ENCODE measurements at regions not wholly inside any gene's neighbourhood (a gene's known extent, or its start where the extent isn't known, plus 50 kb on each side); places are given as distances from the start of the nearest gene placed in this dataset.
"Not testable (repeated sequence)": the region's sequence is repeated elsewhere in the genome, so short reads cannot be mapped to it uniquely, and the experiment has no call there.

DNA sequence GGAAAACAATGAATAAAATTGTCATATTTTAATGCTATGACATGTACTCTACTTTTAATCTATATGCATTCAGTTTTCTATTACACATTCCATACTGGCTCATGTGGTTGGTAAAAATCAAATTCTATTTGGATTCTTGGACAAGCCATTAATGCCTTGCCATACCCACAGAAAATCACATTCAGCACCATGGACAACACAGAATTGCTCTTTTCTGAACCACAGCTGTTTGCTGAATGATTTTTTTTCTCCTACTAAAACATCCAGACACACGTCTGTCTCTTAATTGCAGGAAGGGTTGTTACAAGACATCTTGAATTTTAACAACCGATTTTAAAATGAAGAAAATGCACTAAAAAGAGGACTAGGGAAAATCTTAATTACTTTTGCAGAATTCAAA is 675.6 kb downstream of the BRINP1 start:
- no peak for TF ChIP-seq Cebpa-rat (IDR thresholded peaks at IDR 0.05)
- no peaks in the 10 kb centered on the region for H3K36me3 ChIP-seq
- H3K9ac ChIP-seq = no peak overlapping the region
- no peak overlapping the region for H3K4me2 ChIP-seq
- no peak overlapping the region for H3K27ac ChIP-seq
- no peaks in the 10 kb centered on the region for H3K4me1 ChIP-seq
- H4K20me1 ChIP-seq = no peaks in the 10 kb centered on the region
- H3K27me3 ChIP-seq = no peaks in the 10 kb centered on the region
- no peak overlapping the region for H3K4me3 ChIP-seq
- no peaks in the 10 kb centered on the region for H3K9me3 ChIP-seq

DNA sequence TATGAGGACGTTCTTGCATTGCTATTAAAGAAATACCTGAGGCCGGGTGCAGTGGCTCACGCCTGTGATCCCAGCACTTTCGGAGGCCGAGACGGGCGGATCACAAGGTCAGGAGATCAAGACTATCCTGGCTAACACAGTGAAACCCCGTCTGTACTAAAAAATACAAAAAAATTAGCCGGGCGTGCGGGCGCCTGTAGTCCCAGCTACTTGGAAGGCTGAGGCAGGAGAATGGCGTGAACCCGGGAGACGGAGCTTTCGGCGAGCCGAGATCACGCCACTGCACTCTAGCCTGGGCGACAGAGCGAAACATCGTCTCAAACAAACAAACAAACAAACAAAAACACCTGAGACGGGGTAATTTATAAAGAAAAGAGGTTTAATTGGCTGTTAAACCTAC is 674.0 kb downstream of the BRINP1 start:
- H4K20me1 ChIP-seq, H3K4me1 ChIP-seq, H3K9me3 ChIP-seq, H3K27me3 ChIP-seq, H3K9ac ChIP-seq, H3K4me3 ChIP-seq, H3K36me3 ChIP-seq, H3K27ac ChIP-seq, H3K4me2 ChIP-seq: not testable (repeated sequence)

DNA sequence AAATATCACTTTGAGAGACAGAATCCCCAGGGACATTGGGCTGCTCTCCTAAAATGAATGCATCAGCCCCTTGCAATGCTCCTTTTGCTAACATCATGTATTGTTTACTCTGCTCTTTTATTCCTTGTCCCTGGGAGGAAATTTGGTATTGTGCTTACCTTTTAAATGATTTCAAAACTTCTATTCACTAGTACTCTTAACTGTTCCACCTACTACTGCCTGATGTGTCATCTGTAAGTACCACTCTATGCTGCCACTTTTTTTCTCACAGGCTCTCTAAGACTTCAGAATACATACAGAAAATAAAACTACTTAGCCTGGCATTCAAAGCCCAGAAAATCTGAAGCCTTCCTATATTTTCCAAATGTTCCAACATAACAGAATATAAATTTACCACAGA is 667.2 kb downstream of the BRINP1 start:
- Histone ChIP-seq H3K27ac (no peak overlapping the region), H3K9me3 (no peaks in the 10 kb centered on the region), H4K20me1 (no peaks in the 10 kb centered on the region), H3K4me1 (no peaks in the 10 kb centered on the region), H3K27me3 (no peaks in the 10 kb centered on the region), H3K4me3 (no peak overlapping the region), H3K36me3 (no peaks in the 10 kb centered on the region), H3K9ac (no peak overlapping the region), H3K4me2 (no peak overlapping the region)
- no peak for TF ChIP-seq Cebpa-rat (IDR thresholded peaks at IDR 0.05)

DNA sequence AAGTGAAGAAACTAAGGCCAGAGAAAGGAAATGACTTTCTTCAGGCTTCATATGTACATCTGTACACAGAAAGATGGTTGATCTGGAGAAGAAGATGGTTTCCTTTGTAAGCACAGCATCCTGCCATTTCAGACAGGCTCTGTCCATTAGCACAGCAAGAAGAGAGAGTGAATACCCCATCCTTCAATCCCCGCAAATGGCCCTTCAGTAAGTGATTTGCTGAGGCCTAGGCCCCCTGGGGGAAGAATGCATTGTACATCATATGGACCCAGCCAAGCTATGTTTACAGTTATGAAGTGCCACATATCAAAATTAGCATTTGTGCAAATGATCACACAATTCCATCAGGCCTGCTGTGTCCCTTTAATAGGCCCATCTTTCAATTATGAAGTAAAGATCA is 657.4 kb downstream of the BRINP1 start:
- Histone ChIP-seq H3K4me1 (no peaks in the 10 kb centered on the region), H3K9ac (no peak overlapping the region), H3K4me2 (no peak overlapping the region), H4K20me1 (no peaks in the 10 kb centered on the region), H3K4me3 (no peak overlapping the region), H3K27me3 (no peaks in the 10 kb centered on the region), H3K9me3 (no peaks in the 10 kb centered on the region), H3K27ac (no peak overlapping the region), H3K36me3 (no peaks in the 10 kb centered on the region)
- TF ChIP-seq Cebpa-rat (IDR thresholded peaks at IDR 0.05) = no peak

DNA sequence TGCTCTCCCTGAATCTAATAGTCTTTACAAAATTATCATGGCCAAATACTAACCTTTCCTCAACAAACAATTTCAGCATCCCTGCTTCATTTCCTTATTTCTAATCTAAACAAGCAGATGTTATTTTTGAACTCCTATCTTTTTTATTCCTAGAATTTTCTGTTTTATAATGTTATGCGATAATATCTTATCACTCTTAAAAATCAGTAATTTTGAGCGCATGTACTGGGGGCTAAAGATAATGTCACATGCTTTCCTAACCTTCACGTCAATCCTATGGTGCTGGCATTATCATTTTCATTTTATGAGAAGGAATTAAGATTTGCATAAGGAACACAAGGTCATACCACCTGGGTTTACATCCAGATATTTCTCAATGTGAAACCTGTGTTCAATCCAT is 648.0 kb downstream of the BRINP1 start:
- no peak overlapping the region for H3K9ac ChIP-seq
- no peak overlapping the region for H3K4me3 ChIP-seq
- H3K4me1 ChIP-seq = no peaks in the 10 kb centered on the region
- no peaks in the 10 kb centered on the region for H3K27me3 ChIP-seq
- TF ChIP-seq Cebpa-rat (IDR thresholded peaks at IDR 0.05) = no peak
- H3K27ac ChIP-seq = no peak overlapping the region
- H3K36me3 ChIP-seq = no peaks in the 10 kb centered on the region
- H4K20me1 ChIP-seq = no peaks in the 10 kb centered on the region
- H3K4me2 ChIP-seq = no peak overlapping the region
- H3K9me3 ChIP-seq = no peaks in the 10 kb centered on the region

DNA sequence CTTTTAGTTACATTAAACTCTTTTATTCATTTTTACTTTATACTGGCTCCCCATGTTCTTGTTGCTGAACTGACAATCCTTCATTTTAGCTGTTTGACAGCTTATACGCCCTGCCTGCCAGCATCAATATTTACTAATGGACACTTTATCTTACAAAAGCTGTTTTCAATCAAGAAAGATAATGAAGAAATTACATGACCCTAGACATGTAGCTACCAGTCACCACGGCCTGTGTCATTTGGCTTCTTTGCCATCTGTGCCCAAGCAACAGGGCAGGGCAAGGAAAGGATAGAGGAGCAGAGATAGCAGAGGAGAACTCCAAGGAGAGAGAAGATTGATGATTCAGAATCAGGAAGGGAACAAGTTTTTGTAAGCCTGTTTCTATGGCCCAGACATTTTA is 647.3 kb downstream of the BRINP1 start:
- H3K27ac ChIP-seq = no peak overlapping the region
- no peaks in the 10 kb centered on the region for H3K36me3 ChIP-seq
- no peak for TF ChIP-seq Cebpa-rat (IDR thresholded peaks at IDR 0.05)
- no peaks in the 10 kb centered on the region for H3K27me3 ChIP-seq
- no peaks in the 10 kb centered on the region for H4K20me1 ChIP-seq
- no peaks in the 10 kb centered on the region for H3K4me1 ChIP-seq
- H3K9ac ChIP-seq = no peak overlapping the region
- H3K4me2 ChIP-seq = no peak overlapping the region
- no peak overlapping the region for H3K4me3 ChIP-seq
- no peaks in the 10 kb centered on the region for H3K9me3 ChIP-seq

DNA sequence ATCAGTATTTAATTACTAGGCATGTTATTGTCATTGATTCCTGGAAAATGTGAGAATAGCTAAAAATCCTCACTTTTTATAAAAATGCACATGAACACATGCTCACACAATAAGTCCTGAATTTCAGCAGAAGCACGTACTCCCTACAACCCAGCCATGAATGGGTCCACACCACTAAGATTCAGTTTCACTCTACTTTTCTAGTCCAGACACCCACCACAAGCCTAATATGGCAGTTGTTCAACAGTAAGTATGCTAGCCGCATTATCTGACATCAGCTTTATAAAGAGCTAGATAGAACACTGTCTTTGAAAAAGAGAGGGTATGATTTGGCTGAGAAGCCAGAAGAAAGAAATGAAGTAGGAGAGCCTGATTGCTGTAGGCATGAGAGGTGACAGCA is 639.3 kb downstream of the BRINP1 start:
- Histone ChIP-seq H3K4me3 (no peak overlapping the region), H3K27ac (no peak overlapping the region)
- TF ChIP-seq Cebpa-rat (IDR thresholded peaks at IDR 0.05) = no peak

DNA sequence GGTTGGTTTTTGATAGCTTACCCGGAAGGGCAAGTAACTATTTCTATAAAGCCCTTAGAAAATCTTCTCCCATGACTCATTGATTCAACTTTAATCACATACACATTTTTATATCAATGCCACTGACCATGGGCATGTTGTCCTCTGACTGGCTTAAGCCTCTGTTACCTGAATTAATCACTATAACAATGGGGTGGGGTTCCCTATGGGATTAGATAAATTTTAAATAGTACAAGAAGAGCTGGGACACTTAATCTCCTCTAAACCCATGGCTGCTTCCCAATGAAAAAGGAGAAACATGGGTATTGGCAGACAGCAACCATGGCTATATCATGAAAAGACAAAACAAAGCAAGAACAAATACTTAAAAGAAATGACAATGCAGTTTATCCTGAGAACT is 636.2 kb downstream of the BRINP1 start:
- Histone ChIP-seq H3K27ac (no peak overlapping the region), H4K20me1 (no peaks in the 10 kb centered on the region), H3K36me3 (no peaks in the 10 kb centered on the region), H3K4me3 (no peak overlapping the region), H3K27me3 (no peaks in the 10 kb centered on the region), H3K4me2 (no peak overlapping the region), H3K9ac (no peak overlapping the region), H3K4me1 (no peaks in the 10 kb centered on the region), H3K9me3 (peaks cover 34% of the 10 kb centered on the region)
- no peak for TF ChIP-seq Cebpa-rat (IDR thresholded peaks at IDR 0.05)

More for the DNA sequence above, 639.3 kb downstream of the BRINP1 start:
- Histone ChIP-seq H3K9ac (no peak overlapping the region), H3K4me1 (no peaks in the 10 kb centered on the region), H3K4me2 (no peak overlapping the region), H3K27me3 (no peaks in the 10 kb centered on the region), H3K9me3 (peaks cover 6% of the 10 kb centered on the region; the same call in 1 of the 2 replicates), H4K20me1 (no peaks in the 10 kb centered on the region), H3K36me3 (no peaks in the 10 kb centered on the region)

DNA sequence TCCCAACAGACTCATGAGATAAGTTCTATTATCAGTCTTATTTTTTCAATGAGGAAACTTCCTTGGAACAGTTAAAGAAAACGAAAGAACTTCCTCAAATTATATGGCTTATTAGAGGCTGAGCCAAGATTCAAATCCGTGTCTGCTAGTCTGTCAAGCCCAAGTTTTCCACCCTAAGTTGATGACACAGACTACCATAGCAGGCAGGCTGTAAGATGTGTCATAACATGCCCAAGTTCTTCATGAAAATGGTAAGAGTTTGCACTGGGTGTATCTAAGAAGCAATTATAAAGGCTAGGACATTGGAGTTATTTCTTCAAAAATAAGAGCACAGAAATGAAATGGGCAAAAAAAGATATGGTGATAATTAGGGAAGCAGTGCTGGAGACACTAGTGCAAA is 634.5 kb downstream of the BRINP1 start:
- Histone ChIP-seq H3K9me3 (peaks cover 34% of the 10 kb centered on the region), H4K20me1 (no peaks in the 10 kb centered on the region), H3K4me1 (no peaks in the 10 kb centered on the region), H3K36me3 (no peaks in the 10 kb centered on the region), H3K27ac (no peak overlapping the region), H3K27me3 (no peaks in the 10 kb centered on the region), H3K4me3 (no peak overlapping the region), H3K4me2 (no peak overlapping the region), H3K9ac (no peak overlapping the region)
- no peak for TF ChIP-seq Cebpa-rat (IDR thresholded peaks at IDR 0.05)

DNA sequence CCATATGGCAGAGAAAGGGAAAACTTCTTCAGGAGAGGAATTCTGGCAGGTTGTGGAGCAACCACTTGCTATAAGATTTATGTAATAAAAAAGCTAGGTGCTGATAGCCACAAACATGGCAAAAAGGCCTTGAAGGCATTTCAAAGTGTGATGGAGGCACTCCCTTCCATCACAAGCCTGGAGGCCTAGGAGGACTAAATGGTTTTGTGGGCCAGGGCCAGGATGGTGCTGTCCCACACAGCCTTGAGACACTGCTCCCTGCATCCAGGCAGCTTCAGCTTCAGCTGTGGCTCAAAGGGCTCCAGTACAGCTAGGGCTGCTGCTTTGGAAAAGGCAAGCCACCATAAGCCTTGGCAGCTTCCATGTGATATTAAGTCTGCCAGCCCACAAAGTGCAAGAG is 632.8 kb downstream of the BRINP1 start:
- Histone ChIP-seq H3K4me1 (no peaks in the 10 kb centered on the region), H4K20me1 (no peaks in the 10 kb centered on the region), H3K9me3 (peaks cover 34% of the 10 kb centered on the region), H3K27ac (no peak overlapping the region), H3K4me3 (no peak overlapping the region), H3K4me2 (no peak overlapping the region), H3K36me3 (no peaks in the 10 kb centered on the region), H3K9ac (no peak overlapping the region), H3K27me3 (no peaks in the 10 kb centered on the region)
- no peak for TF ChIP-seq Cebpa-rat (IDR thresholded peaks at IDR 0.05)

DNA sequence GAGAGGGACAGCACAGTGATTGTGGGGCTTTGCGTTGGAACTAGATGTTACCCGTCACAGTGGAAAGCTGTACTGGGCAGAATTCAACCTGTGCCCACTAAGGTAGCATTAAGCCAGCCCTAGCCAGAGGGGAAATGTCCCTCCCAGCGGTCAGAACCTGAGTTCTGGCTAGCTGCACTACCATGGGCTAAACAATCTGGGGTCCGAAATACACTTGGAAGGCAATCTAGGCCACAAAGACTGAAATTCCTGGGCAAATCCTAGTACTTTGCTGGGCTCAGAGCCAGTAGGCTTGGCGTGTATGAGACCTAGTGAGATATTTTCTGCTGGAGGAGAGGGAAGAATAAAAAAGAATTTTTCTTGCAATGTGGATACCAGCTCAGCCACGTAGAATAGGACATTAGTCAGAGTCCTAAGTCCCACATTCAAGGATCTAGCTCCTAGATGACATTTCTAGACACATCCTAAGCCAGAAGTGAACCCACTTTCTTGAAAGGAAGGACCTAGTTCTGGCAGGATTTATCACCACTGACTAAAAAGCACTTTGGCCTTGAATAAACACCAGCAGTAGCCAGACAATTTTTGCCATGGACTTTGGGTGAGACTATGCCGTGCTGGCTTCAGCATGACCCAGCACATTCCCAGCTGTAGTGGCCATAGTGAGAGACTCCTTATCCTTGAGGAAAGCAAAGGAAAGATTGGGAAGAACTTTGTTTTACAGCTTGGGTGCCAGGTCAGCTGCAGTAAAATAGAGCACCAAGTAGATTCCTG is 618.0 kb downstream of the BRINP1 start:
- Histone ChIP-seq H3K9ac (no peak overlapping the region), H3K9me3 (peaks cover 4% of the 10 kb centered on the region; the same call in 1 of the 2 replicates), H3K27me3 (no peaks in the 10 kb centered on the region), H4K20me1 (no peaks in the 10 kb centered on the region), H3K36me3 (no peaks in the 10 kb centered on the region), H3K4me2 (no peak overlapping the region), H3K4me1 (no peaks in the 10 kb centered on the region), H3K4me3 (no peak overlapping the region), H3K27ac (no peak overlapping the region)
- no peak for TF ChIP-seq Cebpa-rat (IDR thresholded peaks at IDR 0.05)
